ENCODE measurements at regions not wholly inside any gene's neighbourhood (a gene's known extent, or its start where the extent isn't known, plus 50 kb on each side); places are given as distances from the start of the nearest gene placed in this dataset.

GRCh38 chr15:48058371-48058770 lies 62.4 kb upstream of the SLC24A5 start:
- H3K27ac Mint-ChIP-seq = no peak overlapping the region
- H3K9me3 Mint-ChIP-seq = peaks cover 5 to 6% of the 10 kb centered on the region in 2 donors
- H3K36me3 Mint-ChIP-seq (ENCODE audit: insufficient read depth in 2 of 2) = no peaks in the 10 kb centered on the region
- no peak overlapping the region for H3K4me3 Mint-ChIP-seq
- no peaks in the 10 kb centered on the region for H3K27me3 Mint-ChIP-seq (ENCODE audit: low read depth)
- no peak for DNase-seq
- H3K4me1 Mint-ChIP-seq (ENCODE audit: low read depth) = no peaks in the 10 kb centered on the region
- ATAC-seq (replicated peaks in 1 of 2) = no peak

- Mint-ChIP-seq H3K36me3 (ENCODE audit: insufficient read depth in 2 of 2) (no peaks in the 10 kb centered on the region), H3K9me3 (peaks cover 0 to 2% of the 10 kb centered on the region in 2 donors), H3K4me3 (no peak overlapping the region), H3K27ac (no peak overlapping the region), H3K27me3 (ENCODE audit: low read depth) (no peaks in the 10 kb centered on the region), H3K4me1 (ENCODE audit: low read depth) (no peaks in the 10 kb centered on the region)
- DNase-seq (no peak), ATAC-seq (replicated peaks in 1 of 2) (no peak)
These were observed 61.0 kb upstream of the SLC24A5 start for GRCh38 chr15:48059791-48060190.

GRCh38 chr15:48060396-48060795 lies 60.4 kb upstream of the SLC24A5 start:
- DNase-seq (no peak), ATAC-seq (replicated peaks in 1 of 2) (no peak)
- Mint-ChIP-seq H3K9me3 (peaks cover 0 to 2% of the 10 kb centered on the region in 2 donors), H3K4me1 (ENCODE audit: low read depth) (no peaks in the 10 kb centered on the region), H3K27me3 (ENCODE audit: low read depth) (no peaks in the 10 kb centered on the region), H3K36me3 (ENCODE audit: insufficient read depth in 2 of 2) (no peaks in the 10 kb centered on the region), H3K27ac (no peak overlapping the region), H3K4me3 (no peak overlapping the region)

- no peak for DNase-seq
- no peak for ATAC-seq (replicated peaks in 1 of 2)
- Mint-ChIP-seq H3K4me3 (no peak overlapping the region), H3K27me3 (ENCODE audit: low read depth) (no peaks in the 10 kb centered on the region), H3K9me3 (no peaks in the 10 kb centered on the region), H3K4me1 (ENCODE audit: low read depth) (no peaks in the 10 kb centered on the region), H3K36me3 (ENCODE audit: insufficient read depth in 2 of 2) (no peaks in the 10 kb centered on the region), H3K27ac (no peak overlapping the region)
These were observed 59.2 kb upstream of the SLC24A5 start for GRCh38 chr15:48061605-48062004.

GRCh38 chr15:48062148-48062872 lies 58.5 kb upstream of the SLC24A5 start:
- H3K4me3 Mint-ChIP-seq = no peak overlapping the region
- H3K36me3 Mint-ChIP-seq (ENCODE audit: insufficient read depth in 2 of 2) = no peaks in the 10 kb centered on the region
- H3K4me1 Mint-ChIP-seq (ENCODE audit: low read depth) = no peaks in the 10 kb centered on the region
- no peak for DNase-seq
- H3K9me3 Mint-ChIP-seq = no peaks in the 10 kb centered on the region
- no peak overlapping the region for H3K27ac Mint-ChIP-seq
- ATAC-seq (replicated peaks in 1 of 2) = no peak
- H3K27me3 Mint-ChIP-seq (ENCODE audit: low read depth) = no peaks in the 10 kb centered on the region

- Mint-ChIP-seq H3K4me3 (no peak overlapping the region), H3K27ac (no peak overlapping the region), H3K4me1 (ENCODE audit: low read depth) (no peaks in the 10 kb centered on the region), H3K27me3 (ENCODE audit: low read depth) (no peaks in the 10 kb centered on the region), H3K36me3 (ENCODE audit: insufficient read depth in 2 of 2) (no peaks in the 10 kb centered on the region), H3K9me3 (no peaks in the 10 kb centered on the region)
- DNase-seq = no peak
- ATAC-seq (replicated peaks in 1 of 2) = no peak
These were observed 57.3 kb upstream of the SLC24A5 start for GRCh38 chr15:48063411-48063985.

- no peaks in the 10 kb centered on the region for H3K4me1 Mint-ChIP-seq (ENCODE audit: low read depth)
- H3K27ac Mint-ChIP-seq = no peak overlapping the region
- no peak overlapping the region for H3K4me3 Mint-ChIP-seq
- H3K27me3 Mint-ChIP-seq (ENCODE audit: low read depth) = no peaks in the 10 kb centered on the region
- ATAC-seq (replicated peaks in 1 of 2) (no peak), DNase-seq (no peak)
- H3K36me3 Mint-ChIP-seq (ENCODE audit: insufficient read depth in 2 of 2) = no peaks in the 10 kb centered on the region
- no peaks in the 10 kb centered on the region for H3K9me3 Mint-ChIP-seq
These were observed 56.4 kb upstream of the SLC24A5 start for GRCh38 chr15:48064421-48064820.

- DNase-seq = no peak
These were observed 54.3 kb upstream of the SLC24A5 start for GRCh38 chr15:48066456-48066855.

More at GRCh38 chr15:48066456-48066855, 54.3 kb upstream of the SLC24A5 start:
- ATAC-seq (replicated peaks in 1 of 2) = no peak
- Mint-ChIP-seq H3K27me3 (ENCODE audit: low read depth) (no peaks in the 10 kb centered on the region), H3K4me3 (no peak overlapping the region), H3K9me3 (peaks cover 0 to 2% of the 10 kb centered on the region in 2 donors), H3K27ac (no peak overlapping the region), H3K4me1 (ENCODE audit: low read depth) (no peaks in the 10 kb centered on the region), H3K36me3 (ENCODE audit: insufficient read depth in 2 of 2) (no peaks in the 10 kb centered on the region)
